GM12892 (cell line): ENCODE measurements at regions not wholly inside any gene's neighbourhood (a gene's known extent, or its start where the extent isn't known, plus 50 kb on each side); places are given as distances from the start of the nearest gene placed in this dataset.

Experiments
- DNase-seq: peaks from one replicate; pipeline ENCODE4 v3.0.0; 2011; ENCODE audit not compliant: insufficient read length
- FAIRE-seq: peaks from 2 replicates; lab custom pipeline; 2011; peaks lifted over from hg19 to GRCh38; lab: Jason Lieb, UNC
- POLR2A ChIP-seq: IDR thresholded peaks from 2 replicates; pipeline ENCODE4 v1.6.1; 2011; ENCODE audit warnings: low read depth, low read length, control low read depth
- POLR2AphosphoS5 ChIP-seq: IDR thresholded peaks from 2 replicates; pipeline ENCODE4 v1.6.1; 2011; ENCODE audit warnings: low read depth, low read length, control low read depth
- TAF1 ChIP-seq: IDR thresholded peaks from 2 replicates; pipeline ENCODE4 v1.6.1; 2011; ENCODE audit warnings: low read depth, mild to moderate bottlenecking, control low read depth, low read length, borderline replicate concordance

DNA sequence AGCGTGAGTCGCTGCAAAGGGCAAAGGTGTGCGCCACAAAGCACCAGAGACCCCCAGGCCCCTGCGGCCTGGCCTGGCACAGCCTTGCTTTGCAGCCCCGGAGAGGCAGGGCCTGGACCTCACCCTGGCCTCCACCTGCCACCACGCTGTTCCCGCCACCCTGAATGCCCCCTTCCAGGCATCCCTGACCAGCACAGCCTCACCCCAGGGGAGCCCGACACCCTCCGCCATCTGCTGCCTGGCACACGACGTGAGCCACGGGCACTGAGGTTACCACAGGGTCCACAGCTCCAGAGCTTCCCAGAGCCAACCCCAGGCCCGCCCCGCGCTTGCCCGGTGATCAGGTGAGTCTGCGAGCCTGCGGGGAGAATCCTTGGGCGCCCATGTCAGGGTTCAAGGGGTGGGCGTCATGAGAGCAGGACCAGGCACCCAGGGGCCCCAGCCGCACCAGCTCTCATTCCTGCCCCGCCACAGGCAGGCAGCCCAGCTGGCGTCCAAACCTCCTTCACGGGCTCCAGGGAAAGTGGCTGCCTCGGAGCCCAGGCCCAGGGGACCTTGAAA lies 171.3 kb downstream of the BRD1 start:
- no peak for FAIRE-seq
- no peak for TF ChIP-seq POLR2AphosphoS5
- no peak for TF ChIP-seq POLR2A
- TF ChIP-seq TAF1: no peak
- no peak for DNase-seq

DNA sequence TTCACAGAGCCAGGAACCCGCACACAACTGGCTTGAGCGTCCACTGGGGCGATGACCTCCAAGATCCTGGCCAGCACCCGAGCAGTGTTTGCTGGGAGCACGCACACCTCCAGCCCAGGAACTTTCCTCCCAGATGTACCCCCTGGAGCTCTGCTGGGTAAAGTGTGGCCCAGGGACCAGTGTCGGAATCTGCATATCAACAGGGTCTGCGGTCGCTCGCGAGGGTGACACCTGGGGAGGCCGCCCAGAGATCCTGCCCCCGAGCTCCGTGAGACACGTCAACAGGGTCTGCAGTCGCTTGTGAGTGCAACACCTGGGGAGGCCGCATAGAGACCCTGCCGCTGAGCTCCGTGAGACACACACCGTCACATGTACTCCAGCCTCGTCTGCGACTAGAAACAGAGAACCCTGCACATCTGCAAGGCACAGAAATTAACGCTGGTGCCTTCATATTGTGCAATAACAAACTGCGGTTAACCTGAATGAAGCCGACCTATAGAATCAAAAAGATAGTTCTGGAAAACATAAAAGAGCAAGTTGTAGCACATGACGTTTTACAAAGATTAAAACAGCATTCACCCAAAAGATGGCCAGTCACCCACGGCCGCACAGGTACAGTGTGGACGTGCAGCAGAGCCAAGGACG lies 172.4 kb downstream of the BRD1 start:
- no peak for TF ChIP-seq POLR2A
- TF ChIP-seq TAF1: no peak
- no peak for TF ChIP-seq POLR2AphosphoS5
- FAIRE-seq (no peak), DNase-seq (no peak)

DNA sequence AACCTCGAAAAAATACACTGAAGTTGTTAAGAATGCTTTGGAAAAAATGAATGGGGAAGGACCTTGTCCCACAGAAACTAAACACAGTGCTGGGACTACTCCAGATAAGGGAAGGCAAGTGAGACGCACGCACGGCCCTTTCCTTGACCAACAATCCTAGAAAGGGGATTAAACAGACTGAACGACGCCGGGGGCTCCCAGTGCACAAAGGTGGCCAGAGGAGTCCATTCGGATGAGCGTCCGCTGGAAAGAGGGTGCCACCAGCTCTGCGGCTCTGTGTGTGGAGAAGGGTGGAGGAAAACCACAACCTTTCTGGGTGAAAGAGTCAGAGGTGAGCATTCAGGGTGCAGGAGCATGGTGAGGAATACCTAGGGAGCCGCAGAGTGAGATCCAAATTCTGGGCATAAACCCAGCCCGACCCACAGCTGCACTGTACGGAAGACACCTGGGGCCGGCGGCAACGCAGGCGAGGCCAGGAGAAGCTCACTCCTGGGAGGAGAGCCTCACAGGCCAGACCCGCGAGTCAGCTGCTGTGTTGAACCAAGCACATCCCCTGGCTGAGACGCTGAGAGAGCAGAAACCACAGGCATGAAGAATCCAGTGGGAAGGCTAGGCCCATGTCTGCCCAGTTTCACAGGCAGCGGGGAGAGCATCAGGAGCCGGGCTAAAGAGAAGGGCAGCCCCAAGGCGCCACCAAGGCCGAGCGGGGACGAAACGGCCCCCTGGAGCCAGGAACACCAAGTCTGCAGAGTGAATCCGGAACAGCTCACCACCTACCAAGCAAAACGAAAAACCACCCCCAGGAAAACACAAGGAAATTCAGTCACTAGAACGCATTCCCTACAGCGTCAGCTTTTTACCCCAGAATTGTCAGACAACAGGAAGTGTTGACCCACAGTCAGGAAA lies 177.1 kb downstream of the BRD1 start:
- TF ChIP-seq POLR2AphosphoS5 (no peak), TAF1 (no peak), POLR2A (no peak)
- FAIRE-seq (no peak), DNase-seq (no peak)

DNA sequence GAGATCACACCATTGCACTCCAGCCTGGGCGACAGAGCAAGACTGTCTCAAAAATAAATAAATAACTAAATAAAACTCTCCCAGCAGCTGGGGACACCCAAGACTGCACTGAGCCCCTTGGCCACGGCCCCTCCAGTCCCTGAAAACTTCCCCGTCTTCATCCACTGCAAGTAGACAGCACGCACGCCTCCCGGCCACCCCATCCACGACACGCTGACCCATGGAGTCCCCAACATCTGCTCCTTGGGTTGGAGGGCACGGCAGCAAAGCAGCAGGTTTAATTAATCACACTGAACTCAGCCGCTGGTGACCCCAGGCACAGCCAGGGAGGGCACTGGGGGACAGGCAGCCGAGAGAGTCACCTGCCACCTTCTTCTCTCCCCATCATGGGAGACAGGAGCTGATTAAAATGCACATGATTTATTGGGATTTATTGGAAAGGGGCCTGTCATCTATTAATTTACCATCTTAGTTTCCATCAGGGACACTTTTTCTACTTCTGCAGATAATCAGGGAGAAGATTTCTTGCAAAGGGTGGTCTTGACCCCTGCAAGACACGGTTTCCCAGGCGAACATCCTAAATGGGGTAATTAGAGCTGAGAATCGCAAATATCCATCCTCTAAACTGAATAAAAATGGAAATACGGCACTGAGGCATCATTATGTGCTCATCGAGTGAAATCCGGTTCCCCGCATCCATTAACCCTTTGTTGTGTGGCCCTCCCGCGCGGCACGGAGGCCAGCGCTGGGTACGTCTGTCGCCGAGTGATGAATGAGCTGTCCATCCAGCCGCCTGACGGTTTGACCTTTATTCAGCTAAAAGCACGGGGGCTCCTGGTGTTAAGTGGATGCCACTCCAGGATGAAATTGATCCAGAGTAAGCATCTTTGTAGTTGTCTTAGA lies 178.3 kb downstream of the BRD1 start:
- FAIRE-seq (no peak), DNase-seq (no peak)
- no peak for TF ChIP-seq TAF1
- no peak for TF ChIP-seq POLR2A
- no peak for TF ChIP-seq POLR2AphosphoS5

DNA sequence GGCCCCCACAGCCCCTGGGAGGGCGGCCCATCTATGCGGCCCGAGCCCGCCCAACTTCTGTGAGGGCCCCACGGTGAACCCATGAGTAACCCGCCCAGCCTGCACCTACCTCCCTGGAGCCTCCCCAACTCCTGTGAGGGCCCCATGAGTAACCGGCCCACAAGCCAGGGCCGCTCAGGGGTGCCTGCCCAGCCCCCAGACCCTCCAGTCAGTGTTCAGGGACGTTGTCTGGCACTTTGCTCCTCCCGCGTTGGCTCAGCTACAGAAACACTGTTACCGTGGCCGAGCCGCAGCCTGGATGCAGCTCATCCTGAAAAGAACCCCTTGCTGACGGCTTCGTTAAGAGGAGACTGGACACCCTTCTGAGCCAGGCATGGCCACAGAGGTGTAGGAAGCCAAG lies 179.6 kb downstream of the BRD1 start:
- FAIRE-seq (no peak), DNase-seq (no peak)
- TF ChIP-seq POLR2AphosphoS5: no peak
- TF ChIP-seq TAF1: no peak
- no peak for TF ChIP-seq POLR2A

DNA sequence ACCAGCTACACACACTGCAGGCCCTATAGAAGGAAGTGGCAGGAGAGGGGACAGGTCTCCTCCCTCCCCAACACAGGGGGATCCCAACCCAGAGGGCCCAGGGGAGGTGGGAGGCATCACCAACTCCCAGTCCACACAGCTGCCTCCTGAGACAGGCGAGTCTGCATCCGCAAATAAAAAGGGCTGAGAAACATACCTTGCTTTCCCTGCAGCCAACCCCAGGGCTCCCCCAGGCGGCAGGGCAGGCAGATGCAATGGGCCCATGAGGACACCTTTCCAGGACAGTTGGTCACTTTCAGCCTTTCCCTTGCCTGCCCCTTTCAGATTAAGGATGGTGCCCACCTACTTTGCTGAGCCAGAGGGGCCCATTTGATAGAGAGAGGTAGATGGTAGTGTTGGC lies 180.0 kb downstream of the BRD1 start:
- DNase-seq (no peak), FAIRE-seq (no peak)
- TF ChIP-seq TAF1 (no peak), POLR2AphosphoS5 (no peak), POLR2A (no peak)

DNA sequence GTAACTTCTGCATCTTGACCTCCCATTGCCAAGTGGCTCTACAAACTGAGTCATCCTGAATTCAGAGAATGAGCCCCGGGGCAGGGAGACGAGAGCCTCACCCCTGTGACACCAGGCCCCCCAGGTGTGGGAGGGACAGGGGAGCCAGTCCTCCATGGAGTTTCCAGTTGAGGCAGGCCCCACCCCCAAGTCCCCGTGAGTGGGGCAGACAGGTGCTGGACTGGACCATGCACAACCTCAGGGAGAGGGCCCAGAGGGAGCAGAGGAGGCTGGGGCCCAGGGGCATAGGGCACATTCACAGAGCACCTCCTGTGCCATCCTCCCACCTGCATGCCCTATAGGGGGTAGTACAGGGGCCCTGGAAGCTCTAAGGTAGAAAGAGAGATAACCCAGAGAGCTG lies 180.8 kb downstream of the BRD1 start:
- no peak for FAIRE-seq
- no peak for TF ChIP-seq TAF1

DNA sequence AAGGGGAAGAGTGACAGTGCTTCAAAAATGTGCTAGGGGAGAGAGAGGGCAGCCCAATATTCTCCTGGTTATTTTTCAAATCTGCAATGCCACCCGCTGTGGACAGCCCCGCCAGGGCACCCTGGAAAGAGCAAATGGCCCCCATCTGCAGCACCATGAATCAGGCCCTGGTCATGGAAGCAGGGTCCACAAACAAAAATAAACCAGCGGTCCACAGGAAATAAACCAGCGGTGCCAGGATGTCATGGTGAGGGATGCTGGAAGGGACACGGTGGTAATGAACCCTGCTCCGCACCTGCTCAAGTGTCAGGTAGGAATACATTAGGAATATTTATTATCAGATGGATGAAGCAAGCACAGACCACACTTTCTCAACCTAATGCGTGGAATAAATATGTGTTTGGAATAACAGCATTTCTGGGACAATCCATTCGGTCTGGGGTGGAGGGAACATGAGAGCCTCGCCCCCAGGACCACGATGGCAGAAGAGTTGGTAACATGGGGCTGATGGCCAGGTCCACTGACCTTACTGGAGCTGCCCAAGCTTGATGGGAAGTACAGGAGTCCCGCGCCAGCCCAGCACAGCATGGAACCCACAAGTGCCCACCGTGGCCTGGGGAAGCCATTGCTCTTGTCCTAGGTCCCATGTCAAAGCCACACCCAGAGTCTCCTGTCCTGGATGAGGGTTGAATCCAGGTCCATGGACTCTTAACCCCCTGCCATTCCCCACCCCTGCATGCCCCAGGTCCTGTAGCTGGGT lies 181.7 kb downstream of the BRD1 start:
- DNase-seq: no peak
- TF ChIP-seq POLR2A (no peak), TAF1 (no peak)
- FAIRE-seq: no peak

More for the DNA sequence above, 180.8 kb downstream of the BRD1 start:
- no peak for DNase-seq

DNA sequence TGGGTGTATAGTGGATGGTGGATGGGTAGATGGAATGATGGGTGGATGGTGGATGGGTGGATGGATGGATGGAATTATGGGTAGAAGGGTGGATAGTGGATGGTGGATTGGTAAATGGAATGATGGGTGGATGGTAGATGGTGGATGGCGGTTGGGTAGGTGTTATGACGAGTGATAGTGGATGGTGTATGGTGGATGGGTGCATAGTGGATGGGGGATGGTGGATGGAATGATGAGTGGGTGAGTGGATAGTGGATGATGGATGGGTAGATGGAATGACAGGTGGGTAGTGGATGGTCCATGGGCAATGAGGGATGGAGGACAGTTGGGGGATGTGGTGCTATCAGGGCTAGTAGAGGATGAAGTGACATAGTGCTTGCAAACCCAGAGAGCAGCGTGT lies 182.4 kb downstream of the BRD1 start:
- DNase-seq (no peak), FAIRE-seq (no peak)
- TF ChIP-seq TAF1 (no peak), POLR2A (no peak), POLR2AphosphoS5 (no peak)

DNA sequence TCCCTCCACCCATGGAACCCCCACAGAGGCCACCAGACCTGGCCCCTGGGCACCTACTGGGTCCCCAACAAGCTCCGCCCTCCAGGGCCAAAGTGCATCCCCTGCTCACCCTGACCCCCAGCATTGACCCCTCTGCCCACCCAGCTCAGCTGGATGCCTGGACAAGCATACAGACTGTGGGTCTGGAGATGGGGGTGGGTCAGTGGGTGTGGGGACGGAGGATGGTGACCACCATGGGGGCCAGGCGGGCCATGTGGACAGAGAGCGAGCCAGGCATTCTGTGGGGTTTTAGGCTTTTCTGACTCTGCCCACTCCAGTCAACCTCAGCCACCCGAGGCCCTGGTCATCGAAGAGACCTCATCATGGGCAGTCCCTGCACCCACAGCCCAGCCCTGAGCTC lies 183.7 kb downstream of the BRD1 start:
- no peak for DNase-seq
- FAIRE-seq: no peak
- TF ChIP-seq POLR2AphosphoS5 (no peak), TAF1 (no peak), POLR2A (no peak)

DNA sequence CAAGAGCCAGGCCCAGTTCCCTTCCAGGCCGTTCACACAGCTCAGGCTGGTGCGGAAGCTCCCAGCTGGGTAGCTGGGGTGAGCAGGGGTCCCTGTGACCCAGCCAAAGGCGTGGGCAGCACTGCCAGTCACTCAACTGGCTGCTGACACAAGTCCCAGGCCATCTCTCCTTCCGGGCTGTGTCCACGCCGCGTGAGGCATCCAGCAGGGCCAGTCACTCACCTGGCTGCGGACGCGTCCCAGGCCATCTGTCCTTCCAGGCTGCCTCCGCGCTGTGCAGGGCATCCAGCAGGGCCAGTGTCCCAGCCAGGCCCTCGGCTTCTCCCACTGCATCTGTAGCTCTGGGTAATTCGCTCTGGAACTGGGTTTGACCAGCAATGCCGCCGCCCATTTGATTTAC lies 184.2 kb downstream of the BRD1 start:
- DNase-seq (no peak), FAIRE-seq (no peak)
- TF ChIP-seq POLR2AphosphoS5 (no peak), POLR2A (no peak)
